Heart left ventricle (tissue), 16 donors: ENCODE measurements at regions not wholly inside any gene's neighbourhood (a gene's known extent, or its start where the extent isn't known, plus 50 kb on each side); places are given as distances from the start of the nearest gene placed in this dataset.

Experiments
- ATAC-seq, 4 donors: fragments of 200-7000 bp; cut with Tn5 transposase; one replicate each; pipeline ENCODE4 v1.9.1; 2020 to 2022; ENCODE audit warnings: moderate library complexity in 4 of 4, mild to moderate bottlenecking in 3 of 4, moderate number of reproducible peaks in 1 of 4
- DNase-seq, 5 donors: peaks; one replicate each; pipeline ENCODE4 v3.0.0-alpha.2; 2020
- H3K27ac ChIP-seq, 12 donors: fragments of 200-600 bp; sonication (generic) in 4 of 12; one replicate each; pipeline versions ENCODE4 v1.5.0 to v1.8.0; 2016 to 2022; ENCODE audit warnings: mild to moderate bottlenecking in 2 of 12
- H3K27me3 ChIP-seq, 9 donors: fragments of 200-600 bp; sonication (generic) in 2 of 9; one replicate each; pipeline versions ENCODE4 v1.5.1 to v1.8.0; 2016 to 2022; ENCODE audit warnings: mild to moderate bottlenecking in 3 of 9
- H3K36me3 ChIP-seq, 9 donors: fragments of 200-600 bp; sonication (generic) in 2 of 9; one replicate each; pipeline versions ENCODE4 v1.5.0 to v1.8.0; 2018 to 2022; ENCODE audit warnings: mild to moderate bottlenecking in 2 of 9
- H3K4me1 ChIP-seq, 12 donors: fragments of 200-600 bp; sonication (generic) in 4 of 12; one replicate each; pipeline versions ENCODE4 v1.5.0 to v1.8.0; 2016 to 2022; ENCODE audit warnings: mild to moderate bottlenecking in 3 of 12
- H3K4me3 ChIP-seq, 12 donors: fragments of 200-600 bp; sonication (generic) in 4 of 12; one replicate each; pipeline versions ENCODE4 v1.5.0 to v1.8.0; 2017 to 2022; ENCODE audit warnings: mild to moderate bottlenecking in 9 of 12, moderate library complexity in 4 of 12
- H3K9me3 ChIP-seq, 12 donors: fragments of 200-600 bp; sonication (generic) in 4 of 12; one replicate each; pipeline versions ENCODE4 v1.5.0 to v1.8.0; 2016 to 2022; ENCODE audit warnings: mild to moderate bottlenecking in 1 of 12
- POLR2A ChIP-seq, 2 donors: fragments of 450-650 bp; IDR thresholded peaks; one replicate each; pipeline ENCODE4 v1.6.1; 2017; ENCODE audit warnings: antibody characterized with exemption in 2 of 2, mild to moderate bottlenecking in 2 of 2, moderate library complexity in 2 of 2
- WGBS, 4 donors: extraction: QIAGEN DNeasy Blood & Tissue Kit in 2 of 4; methylation state at CpG; one replicate each; pipeline versions ENCODE4 v1.1.5 to v1.1.7; 2013 to 2018; 5-methylcytosine and 5-hydroxymethylcytosine counted together
- intact Hi-C, 10 donors: fragments of 100-400 bp; cut with DNase I; formaldehyde crosslinking; loops; one replicate each; pipeline versions ENCODE4 v1.11.1 to v1.14.2; 2022
- TF ChIP-seq, protein P1 (sequence below), 12 donors: fragments of 200-600 bp; sonication (generic) in 4 of 12; IDR thresholded peaks; one replicate each; pipeline versions ENCODE4 v1.5.0 to v1.8.0; 2018 to 2022; ENCODE audit warnings: antibody characterized with exemption in 12 of 12, mild to moderate bottlenecking in 5 of 12
- donor health status: ischemic (EF 13 %, LVEDD 7.1; RV severe dilation, severe dysfunction).
- donor health status: healthy with polysubstance abuse.
- donor health status: DM: no; HTN: yes; CAD: no.
- donor health status: DM: no; HTN: no; CAD: no.
- donor health status: ischemic (EF 25% LVEDD 6.9; RV normal size, moderate dysfunction).
- donor health status: ischemic (EF 25% LVEDD 5.7; RV mildly dilated, moderate dysfunction).
- donor health status: healthy.
- donor health status: DM: yes; HTN: yes; CAD: no.
- donor health status: ischemic (EF 35%, LVEDD 5.7; RV mildly dilated, moderate dysfunction).
- donor health status: nonischemic (EF 11% LVEDD 7.7; RV severe dilation, severe dysfunction).
- donor health status: DM: yes; HTN: yes; CAD: no.
- donor health status: PGD.
- donor health status: ischemic (EF 29% LVEDD 5.4; RV normal size, mild dysfunction).
- donor health status: nonischemic (EF 23%, LVEDD 6.1; RV moderate dilation, normal function).

DNA sequence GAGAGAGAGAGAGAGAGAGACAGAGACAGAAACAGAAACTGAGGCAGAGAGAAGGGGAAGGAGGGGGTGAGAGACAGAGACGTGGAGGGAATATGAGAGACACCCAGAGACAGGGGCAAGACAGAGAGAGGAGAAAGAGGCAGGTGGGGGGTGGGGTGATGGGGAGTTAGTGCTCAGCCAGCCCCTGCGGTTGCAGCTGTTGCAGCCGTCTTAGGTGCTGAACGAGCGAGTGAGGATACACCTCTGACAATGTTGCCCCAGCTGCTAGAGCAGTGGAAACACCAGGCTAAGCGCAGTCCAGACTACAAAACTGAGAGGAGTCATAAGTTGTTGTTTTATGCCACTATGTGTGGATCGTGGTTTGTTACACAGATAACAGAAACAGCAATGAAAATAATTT lies 328.2 kb upstream of the SHH start:
- H3K36me3 ChIP-seq, result no peaks in the 10 kb centered on the region
- no peak overlapping the region for H3K4me3 ChIP-seq
- 56 to 69% (median 63%) methylated on average over 7 of the region's 7 CpGs for WGBS, 4 donors
- intact Hi-C loops, result no loop called here
- TF ChIP-seq, protein P1, sequence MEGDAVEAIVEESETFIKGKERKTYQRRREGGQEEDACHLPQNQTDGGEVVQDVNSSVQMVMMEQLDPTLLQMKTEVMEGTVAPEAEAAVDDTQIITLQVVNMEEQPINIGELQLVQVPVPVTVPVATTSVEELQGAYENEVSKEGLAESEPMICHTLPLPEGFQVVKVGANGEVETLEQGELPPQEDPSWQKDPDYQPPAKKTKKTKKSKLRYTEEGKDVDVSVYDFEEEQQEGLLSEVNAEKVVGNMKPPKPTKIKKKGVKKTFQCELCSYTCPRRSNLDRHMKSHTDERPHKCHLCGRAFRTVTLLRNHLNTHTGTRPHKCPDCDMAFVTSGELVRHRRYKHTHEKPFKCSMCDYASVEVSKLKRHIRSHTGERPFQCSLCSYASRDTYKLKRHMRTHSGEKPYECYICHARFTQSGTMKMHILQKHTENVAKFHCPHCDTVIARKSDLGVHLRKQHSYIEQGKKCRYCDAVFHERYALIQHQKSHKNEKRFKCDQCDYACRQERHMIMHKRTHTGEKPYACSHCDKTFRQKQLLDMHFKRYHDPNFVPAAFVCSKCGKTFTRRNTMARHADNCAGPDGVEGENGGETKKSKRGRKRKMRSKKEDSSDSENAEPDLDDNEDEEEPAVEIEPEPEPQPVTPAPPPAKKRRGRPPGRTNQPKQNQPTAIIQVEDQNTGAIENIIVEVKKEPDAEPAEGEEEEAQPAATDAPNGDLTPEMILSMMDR (IDR thresholded peaks at IDR 0.05), result no peak
- no peak for TF ChIP-seq POLR2A (IDR thresholded peaks at IDR 0.05)
- peaks cover 0 to 28% (median 0%) of the 10 kb centered on the region in 9 donors for H3K27me3 ChIP-seq
- H3K4me1 ChIP-seq, result no peaks in the 10 kb centered on the region
- no peak for ATAC-seq
- no peak overlapping the region for H3K27ac ChIP-seq
- peaks cover 0 to 8% (median 0%) of the 10 kb centered on the region in 12 donors for H3K9me3 ChIP-seq
- DNase-seq, result no peak

DNA sequence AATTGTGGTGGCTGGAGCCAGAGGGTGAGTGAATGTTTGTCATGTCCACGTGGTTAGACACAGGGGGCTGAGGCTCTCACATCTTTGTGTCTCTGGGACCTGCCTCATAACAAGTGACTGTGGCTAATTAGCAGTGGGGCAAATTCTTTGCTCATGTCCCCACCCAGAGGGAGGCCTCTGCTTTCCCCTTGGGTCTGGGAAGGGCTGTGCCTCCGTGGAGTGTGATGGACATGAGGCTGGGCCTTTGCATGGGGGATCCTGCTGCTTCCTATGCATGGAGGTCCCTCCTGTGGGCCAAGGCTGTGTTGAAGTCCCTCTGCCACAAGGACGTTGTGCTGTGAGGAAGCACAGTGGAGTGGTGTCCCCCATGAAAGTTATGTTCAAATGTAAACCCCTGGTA lies 327.4 kb upstream of the SHH start:
- WGBS, 4 donors, result 42 to 56% (median 54%) methylated on average over 3 of the region's 3 CpGs

DNA sequence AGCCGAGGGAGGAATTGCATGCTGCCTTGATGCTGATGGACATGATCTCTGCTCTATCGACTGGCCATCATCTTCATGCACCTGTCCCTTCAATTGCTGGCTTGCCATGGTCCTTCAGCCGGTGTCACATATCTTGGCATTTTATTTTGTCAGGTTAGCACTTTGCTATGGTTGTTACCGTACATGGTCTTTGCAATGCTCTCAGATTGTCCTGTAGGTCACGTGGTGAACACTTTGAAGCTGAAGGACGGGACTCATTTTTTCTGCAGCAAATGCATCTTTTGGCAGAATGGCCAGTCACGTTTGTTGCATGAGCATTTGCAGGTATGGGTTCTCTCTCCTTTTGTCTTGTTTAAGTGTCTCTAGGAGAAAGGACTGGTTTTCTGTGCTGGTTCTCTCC lies 326.8 kb upstream of the SHH start:
- Histone ChIP-seq H3K4me1 (no peaks in the 10 kb centered on the region), H3K27ac (no peak overlapping the region), H3K4me3 (no peak overlapping the region), H3K36me3 (no peaks in the 10 kb centered on the region), H3K9me3 (peaks cover 0 to 14% (median 0%) of the 10 kb centered on the region in 12 donors), H3K27me3 (peaks cover 0 to 16% (median 0%) of the 10 kb centered on the region in 9 donors)
- 79 to 88% (median 81%) methylated on average over 7 of the region's 7 CpGs for WGBS, 4 donors
- intact Hi-C loops, result no loop called here
- no peak for TF ChIP-seq POLR2A (IDR thresholded peaks at IDR 0.05)
- TF ChIP-seq, protein P1 (IDR thresholded peaks at IDR 0.05), result no peak
- ATAC-seq, result no peak
- DNase-seq, result no peak

More for the DNA sequence above, 327.4 kb upstream of the SHH start:
- intact Hi-C loops, result no loop called here
- no peak overlapping the region for H3K4me3 ChIP-seq
- H3K4me1 ChIP-seq, result no peaks in the 10 kb centered on the region
- DNase-seq (no peak), ATAC-seq (no peak)
- H3K9me3 ChIP-seq, result peaks cover 0 to 14% (median 0%) of the 10 kb centered on the region in 12 donors
- no peak overlapping the region for H3K27ac ChIP-seq
- H3K36me3 ChIP-seq, result no peaks in the 10 kb centered on the region
- TF ChIP-seq POLR2A (IDR thresholded peaks at IDR 0.05), result no peak
- TF ChIP-seq, protein P1 (IDR thresholded peaks at IDR 0.05), result no peak
- peaks cover 0 to 21% (median 0%) of the 10 kb centered on the region in 9 donors for H3K27me3 ChIP-seq

DNA sequence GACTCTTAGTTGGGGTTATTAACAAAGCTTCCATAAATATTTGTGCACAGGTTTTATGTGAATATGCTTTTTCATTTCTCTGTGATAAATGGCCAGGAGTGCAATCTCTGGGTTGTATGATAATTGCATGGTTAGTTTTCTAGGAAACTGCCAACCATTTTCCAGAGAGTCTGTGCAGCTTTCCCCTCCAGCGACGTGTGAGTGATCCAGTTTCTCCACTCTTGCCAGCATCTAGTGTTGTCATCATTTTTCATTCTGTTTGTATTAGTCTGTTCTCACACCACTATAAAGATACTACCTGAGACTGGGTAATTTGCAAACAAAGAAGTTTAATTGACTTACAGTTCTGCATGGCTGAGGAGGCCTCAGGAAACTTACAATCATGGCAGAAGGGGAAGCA lies 319.6 kb upstream of the SHH start:
- Histone ChIP-seq H3K36me3 (no peaks in the 10 kb centered on the region), H3K4me3 (no peak overlapping the region), H3K27me3 (peaks cover 0 to 5% (median 0%) of the 10 kb centered on the region in 9 donors), H3K9me3 (peaks cover 0 to 9% (median 1%) of the 10 kb centered on the region in 12 donors), H3K4me1 (no peaks in the 10 kb centered on the region), H3K27ac (no peak overlapping the region)
- 86 to 90% (median 88%) methylated on average over 2 of the region's 2 CpGs for WGBS, 4 donors
- no peak for TF ChIP-seq POLR2A (IDR thresholded peaks at IDR 0.05)
- TF ChIP-seq, protein P1 (IDR thresholded peaks at IDR 0.05), result no peak
- ATAC-seq, result no peak
- intact Hi-C loops, result no loop called here
- DNase-seq, result no peak
